NB4 (cell line): ENCODE measurements at regions not wholly inside any gene's neighbourhood (a gene's known extent, or its start where the extent isn't known, plus 50 kb on each side); places are given as distances from the start of the nearest gene placed in this dataset.

Source experiments
- CTCF ChIP-seq: IDR thresholded peaks from one replicate; pipeline ENCODE4 v1.5.1; 2012; ENCODE audit warnings: low read depth, low read length
- POLR2A ChIP-seq: IDR thresholded peaks from 2 replicates; pipeline ENCODE4 v1.6.1; 2011; ENCODE audit warnings: mild to moderate bottlenecking; ENCODE audit not compliant: insufficient read length; ENCODE audit errors: extremely low read depth

- TF ChIP-seq CTCF (no peak), POLR2A (no peak)
Observed at GRCh38 chr5:88643315-88643714, 239.7 kb downstream of the MEF2C start.
